HepG2 (cell line): ENCODE measurements at regions not wholly inside any gene's neighbourhood (a gene's known extent, or its start where the extent isn't known, plus 50 kb on each side); places are given as distances from the start of the nearest gene placed in this dataset.

Source experiments
- ATAC-seq: fragments of 200-7000 bp; cut with Tn5 transposase; 3 replicates; pipeline ENCODE4 v1.9.1; 2020; ENCODE audit warnings: mild to moderate bottlenecking, moderate library complexity
- BruUV-seq: library from RNA; stranded (reverse); fragments of 400-500 nt; replicated peaks from 2 replicates; lab custom pipeline; 2021; lab: Mats Ljungman, UMichigan
- CTCF ChIA-PET: fragments of 300-600 bp; formaldehyde crosslinking; extraction: SDS; loops from one replicate; lab custom pipeline; 2021; ENCODE audit warnings: low total read pairs, inconsistent platforms, low intra/inter-chr PET ratio; lab: Yijun Ruan, JAX
- POLR2A ChIA-PET: fragments of 350-600 bp; sonication (Branson Sonifier 250); formaldehyde crosslinking; loops from one replicate; lab custom pipeline; 2020; ENCODE audit warnings: antibody characterized with exemption, inconsistent platforms; lab: Yijun Ruan, JAX
- DNase-seq: peaks from one replicate; pipeline ENCODE4 v3.0.0-alpha.2; 2015; ENCODE audit warnings: low spot score
- FAIRE-seq: peaks from 3 replicates; lab custom pipeline; 2011; peaks lifted over from hg19 to GRCh38; lab: Jason Lieb, UNC
- H2AFZ ChIP-seq: one replicate; pipeline ENCODE4 v1.6.1; 2011; ENCODE audit warnings: low read length, inconsistent platforms
- H3K27ac ChIP-seq: fragments of 300-600 bp; 3 replicates; pipeline ENCODE4 v1.8.0; 2011; ENCODE audit warnings: mixed run types, mild to moderate bottlenecking, mixed read lengths, low read length, inconsistent platforms; ENCODE audit not compliant: insufficient read depth; ENCODE audit errors: extremely low read length
- H3K27me3 ChIP-seq, 2 experiments: fragments of 200-600 bp in 1 of 2; 2 replicates in 1 of 2; 3 replicates in 1 of 2; pipeline versions ENCODE4 v1.6.0 to v1.8.0; 2011; ENCODE audit warnings: low read length in 2 of 2, mild to moderate bottlenecking in 2 of 2, moderate library complexity in 2 of 2, inconsistent platforms in 1 of 2; ENCODE audit not compliant: insufficient read depth in 2 of 2, control insufficient read depth in 1 of 2
- H3K36me3 ChIP-seq, 2 experiments: fragments of 200-600 bp in 1 of 2; replicated peaks in 1 of 2; 2 replicates in 1 of 2; 3 replicates in 1 of 2; pipeline versions ENCODE4 v1.5.1 to v1.8.0; 2011; ENCODE audit warnings: low read length in 2 of 2, inconsistent platforms in 1 of 2; ENCODE audit not compliant: insufficient read depth in 2 of 2, control insufficient read depth in 1 of 2
- H3K4me1 ChIP-seq: 2 replicates; pipeline ENCODE4 v1.5.1; 2012; ENCODE audit warnings: low read length, inconsistent platforms; ENCODE audit not compliant: insufficient read depth
- H3K4me2 ChIP-seq: 2 replicates; pipeline ENCODE4 v1.6.0; 2011; ENCODE audit warnings: low read depth, low read length, inconsistent platforms
- H3K4me3 ChIP-seq, 3 experiments: fragments of 200-600 bp in 1 of 3; sonication (generic), shearing (Covaris generic) in 1 of 3; replicated peaks in 1 of 3; 2 replicates each; pipeline ENCODE4 v1.5.1; 2011 to 2016; ENCODE audit warnings: low read length in 3 of 3, inconsistent platforms in 2 of 3, low read depth in 2 of 3, mild to moderate bottlenecking in 2 of 3, control low read depth in 1 of 3, mixed read lengths in 1 of 3; ENCODE audit not compliant: insufficient read depth in 1 of 3
- H3K79me2 ChIP-seq: one replicate; pipeline ENCODE4 v1.6.1; 2011; ENCODE audit warnings: low read length, inconsistent platforms; ENCODE audit not compliant: insufficient read depth
- H3K9ac ChIP-seq: 2 replicates; pipeline ENCODE4 v1.6.0; 2011; ENCODE audit warnings: mild to moderate bottlenecking, low read depth, low read length, inconsistent platforms; ENCODE audit not compliant: insufficient read depth
- H3K9me3 ChIP-seq: 2 replicates; pipeline ENCODE4 v1.5.1; 2012; ENCODE audit warnings: mild to moderate bottlenecking, low read length
- H4K20me1 ChIP-seq: 2 replicates; pipeline ENCODE4 v1.6.0; 2011; ENCODE audit warnings: inconsistent platforms, mild to moderate bottlenecking, low read length, moderate library complexity; ENCODE audit not compliant: insufficient read depth
- ELF4 ChIP-seq: sonication (generic); formaldehyde crosslinking; IDR thresholded peaks from 2 replicates; pipeline ENCODE4 v1.5.0; 2020; ENCODE audit warnings: missing genetic modification reagents, mild to moderate bottlenecking, moderate library complexity, borderline replicate concordance
- HDAC1 ChIP-seq: sonication (generic); formaldehyde crosslinking; IDR thresholded peaks from 2 replicates; pipeline ENCODE4 v1.5.1; 2020; ENCODE audit warnings: mild to moderate bottlenecking, missing genetic modification reagents
- HDAC2 ChIP-seq: sonication (generic); formaldehyde crosslinking; IDR thresholded peaks from 2 replicates; pipeline ENCODE4 v1.4.0; 2020; ENCODE audit warnings: missing genetic modification reagents
- HMG20B ChIP-seq: conservative IDR thresholded peaks from 2 replicates; pipeline ENCODE4 v1.6.1; 2016; ENCODE audit warnings: missing genetic modification reagents, missing compliant biosample characterization
- MAFF ChIP-seq: IDR thresholded peaks from 2 replicates; pipeline ENCODE4 v1.6.1; 2011; ENCODE audit warnings: low read depth, low read length, improper control_type of control experiment
- MAFK ChIP-seq, 2 experiments: IDR thresholded peaks in 1 of 2; conservative IDR thresholded peaks in 1 of 2; 2 replicates each; pipeline ENCODE4 v1.6.1; 2011; ENCODE audit warnings: improper control_type of control experiment in 2 of 2, low read length in 2 of 2
- MED13 ChIP-seq: sonication (generic); formaldehyde crosslinking; IDR thresholded peaks from 2 replicates; pipeline ENCODE4 v1.5.0; 2020; ENCODE audit warnings: missing genetic modification reagents
- SSRP1 ChIP-seq: IDR thresholded peaks from 2 replicates; pipeline ENCODE4 v1.6.1; 2016; ENCODE audit warnings: control low read depth
- TEF ChIP-seq: sonication (generic); formaldehyde crosslinking; IDR thresholded peaks from 2 replicates; pipeline ENCODE4 v1.5.0; 2020; ENCODE audit warnings: missing genetic modification reagents
- ZBTB42 ChIP-seq: sonication (generic); formaldehyde crosslinking; IDR thresholded peaks from 2 replicates; pipeline ENCODE4 v1.5.0; 2020; ENCODE audit warnings: mild to moderate bottlenecking, missing genetic modification reagents
- ZBTB8A ChIP-seq: sonication (generic); formaldehyde crosslinking; IDR thresholded peaks from 2 replicates; pipeline ENCODE4 v1.4.0; 2020; ENCODE audit warnings: mild to moderate bottlenecking, low read depth, missing genetic modification reagents, borderline replicate concordance
- ZNF24 ChIP-seq: fragments of 450-650 bp; IDR thresholded peaks from 2 replicates; pipeline ENCODE4 v1.6.1; 2017; ENCODE audit warnings: antibody characterized with exemption, mild to moderate bottlenecking
- ZNF441 ChIP-seq: sonication (generic); formaldehyde crosslinking; IDR thresholded peaks from 2 replicates; pipeline ENCODE4 v1.7.0; 2021; ENCODE audit warnings: missing genetic modification reagents, borderline replicate concordance
- ZNF564 ChIP-seq: sonication (generic); formaldehyde crosslinking; IDR thresholded peaks from 2 replicates; pipeline ENCODE4 v1.8.1; 2023; ENCODE audit warnings: mild to moderate bottlenecking, missing genetic modification reagents
- WGBS: methylation state at CpG from one replicate; pipeline ENCODE4 v1.1.6; 2017; ENCODE audit warnings: low lambda C conversion rate; 5-methylcytosine and 5-hydroxymethylcytosine counted together
- in situ Hi-C: cut with HindIII; loops from 2 replicates; pipeline ENCODE4 v1.10.0; 2017; ENCODE audit warnings: low pct_unique_long_range_greater_than_20kb; ENCODE audit not compliant: extremely low pct_ligation_motif_present
- intact Hi-C: fragments of 100-400 bp; cut with micrococcal nuclease; formaldehyde crosslinking; loops from one replicate; pipeline ENCODE4 v1.10.0; 2022; ENCODE audit not compliant: unreplicated experiment
- TF ChIP-seq, protein P1 (sequence below): sonication (generic); formaldehyde crosslinking; IDR thresholded peaks from 2 replicates; pipeline ENCODE4 v1.5.0; 2020; ENCODE audit warnings: mild to moderate bottlenecking, low read depth, missing genetic modification reagents, borderline replicate concordance
- TF ChIP-seq, protein P2 (sequence below): IDR thresholded peaks from 2 replicates; pipeline ENCODE4 v1.6.1; 2012; ENCODE audit warnings: inconsistent platforms

DNA sequence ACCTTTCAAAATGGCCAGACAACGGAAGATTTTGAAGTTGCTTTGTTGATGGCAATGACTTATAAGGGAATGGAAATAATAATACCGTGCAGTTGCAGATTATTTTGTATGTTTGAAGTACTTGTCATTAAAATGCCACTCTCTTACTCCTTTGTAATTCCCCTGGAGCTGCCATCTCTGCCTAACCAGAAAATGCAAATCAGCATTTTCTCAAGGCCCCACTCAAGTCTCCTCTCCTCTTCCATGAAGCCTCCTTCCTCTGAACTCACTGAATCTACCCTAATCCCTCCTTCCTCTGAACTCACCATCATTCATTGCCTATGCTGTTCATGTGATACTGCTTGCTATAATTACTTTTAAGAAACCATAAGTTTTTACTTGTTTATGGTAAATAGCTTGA, 60.2 kb upstream of the RBPJ start:
- intact Hi-C loops (no loop called here), in situ Hi-C loops (no loop called here)
- no peak for DNase-seq
- no peak overlapping the region for H3K4me3 ChIP-seq
- H3K4me2 ChIP-seq: no peak overlapping the region
- H3K27me3 ChIP-seq: no peaks in the 10 kb centered on the region
- WGBS: 11% methylated on average over 2 of the region's 2 CpGs
- H3K9ac ChIP-seq: no peak overlapping the region
- H3K4me1 ChIP-seq: no peaks in the 10 kb centered on the region
- TF ChIP-seq MED13 (CRISPR knock-in tag) (no peak), MAFF (peak; percentile 74), HDAC2 (no peak), ZNF564 (CRISPR knock-in tag) (no peak), SSRP1 (CRISPR knock-in tag) (no peak), ZNF441 (CRISPR knock-in tag) (no peak), MAFK (conservative IDR thresholded peaks at IDR 0.05 in 1 of 2, IDR thresholded peaks at IDR 0.05 in 1 of 2; ENCODE audit: low read length in 2 of 2) (peak; percentile 79 to 83), HMG20B (no peak), ZNF24 (no peak), HDAC1 (no peak)
- TF ChIP-seq, protein P1, sequence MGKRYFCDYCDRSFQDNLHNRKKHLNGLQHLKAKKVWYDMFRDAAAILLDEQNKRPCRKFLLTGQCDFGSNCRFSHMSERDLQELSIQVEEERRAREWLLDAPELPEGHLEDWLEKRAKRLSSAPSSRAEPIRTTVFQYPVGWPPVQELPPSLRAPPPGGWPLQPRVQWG: no peak
- FAIRE-seq: no peak
- H2AFZ ChIP-seq: no peak overlapping the region
- H3K79me2 ChIP-seq: no peaks in the 10 kb centered on the region
- H3K36me3 ChIP-seq: no peaks in the 10 kb centered on the region
- no peak for ATAC-seq
- H4K20me1 ChIP-seq: no peaks in the 10 kb centered on the region
- CTCF ChIA-PET: no interaction called here
- POLR2A ChIA-PET: no interaction called here
- no TSS peak for BruUV-seq
- H3K27ac ChIP-seq: no peak overlapping the region
- H3K9me3 ChIP-seq: no peaks in the 10 kb centered on the region

DNA sequence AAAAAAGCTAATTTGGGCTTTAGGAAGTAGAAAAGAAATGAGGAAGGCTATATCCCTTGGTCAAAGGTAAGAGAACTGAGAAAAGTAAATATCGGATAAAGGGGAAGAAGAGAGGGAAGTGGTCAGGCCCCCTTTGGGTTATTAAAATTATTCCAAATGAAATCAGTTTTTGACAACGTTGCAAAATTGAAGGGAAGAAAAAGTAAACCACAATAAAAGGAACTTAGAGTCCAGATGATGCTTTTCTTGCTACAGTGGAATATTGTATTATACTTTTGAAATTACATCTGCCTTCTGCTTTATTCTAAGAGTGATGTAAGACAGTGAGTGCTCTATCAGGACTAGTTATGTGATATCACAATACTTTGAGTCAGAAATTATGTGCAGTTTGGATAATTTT, 59.4 kb upstream of the RBPJ start:
- intact Hi-C loops (no loop called here), in situ Hi-C loops (no loop called here)
- H3K36me3 ChIP-seq: no peaks in the 10 kb centered on the region
- TF ChIP-seq, protein P2, sequence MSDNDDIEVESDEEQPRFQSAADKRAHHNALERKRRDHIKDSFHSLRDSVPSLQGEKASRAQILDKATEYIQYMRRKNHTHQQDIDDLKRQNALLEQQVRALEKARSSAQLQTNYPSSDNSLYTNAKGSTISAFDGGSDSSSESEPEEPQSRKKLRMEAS: no peak
- TF ChIP-seq ZBTB42 (CRISPR knock-in tag) (no peak), ELF4 (no peak), ZBTB8A (no peak), MAFF (peak; percentile 75), MAFK (conservative IDR thresholded peaks at IDR 0.05 in 1 of 2, IDR thresholded peaks at IDR 0.05 in 1 of 2; ENCODE audit: low read length in 2 of 2) (peak; percentile 59 to 75; a peak in 3 of 4 replicates), TEF (no peak)
- no peaks in the 10 kb centered on the region for H3K27me3 ChIP-seq
- no TSS peak for BruUV-seq
- H3K79me2 ChIP-seq: no peaks in the 10 kb centered on the region
- no peak overlapping the region for H3K4me3 ChIP-seq
- H3K4me1 ChIP-seq: no peaks in the 10 kb centered on the region
- ChIA-PET CTCF (no interaction called here), POLR2A (no interaction called here)
- no peak overlapping the region for H3K4me2 ChIP-seq
- ATAC-seq (no peak), FAIRE-seq (no peak), DNase-seq (no peak)
- WGBS: 47% methylated on average over 2 of the region's 2 CpGs
- H4K20me1 ChIP-seq: no peaks in the 10 kb centered on the region
- no peak overlapping the region for H2AFZ ChIP-seq
- no peak overlapping the region for H3K27ac ChIP-seq
- H3K9ac ChIP-seq: no peak overlapping the region
- H3K9me3 ChIP-seq: no peaks in the 10 kb centered on the region
